ENCODE measurements at regions not wholly inside any gene's neighbourhood (a gene's known extent, or its start where the extent isn't known, plus 50 kb on each side); places are given as distances from the start of the nearest gene placed in this dataset.

DNA sequence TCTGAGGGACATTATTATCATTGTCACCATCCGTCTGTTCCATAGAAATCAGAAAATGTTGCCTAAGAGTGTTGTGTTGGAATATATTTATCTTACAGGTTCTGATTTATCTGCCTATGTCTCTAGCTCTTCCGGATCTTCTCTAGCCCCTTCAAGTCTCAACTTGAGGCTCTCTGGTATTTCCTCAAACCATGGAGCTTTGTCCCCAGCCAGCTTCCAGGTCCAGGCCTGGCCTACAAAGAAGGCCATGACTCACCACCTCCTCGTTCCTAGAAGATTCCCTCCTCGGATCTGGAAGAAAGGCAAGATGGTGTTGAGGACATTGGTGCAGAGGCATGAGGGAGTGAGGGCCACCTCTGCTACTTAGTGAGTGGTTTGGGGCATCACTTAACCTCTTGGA, 122.1 kb upstream of the TRIB2 start:
- DNase-seq (ENCODE audit: low read depth in 1 of 2, low spot score in 1 of 2) (no peak), FAIRE-seq (no peak), ATAC-seq (no peak)
- WGBS (ENCODE audit: missing lambda C conversion rate) = 25% methylated on average over 4 of the region's 4 CpGs
- Histone ChIP-seq H3K4me2 (no peak overlapping the region), H3K4me3 (no peak overlapping the region), H3K27ac (no peak overlapping the region), H3K4me1 (no peaks in the 10 kb centered on the region), H3K9me3 (no peaks in the 10 kb centered on the region)
- CTCF ChIA-PET = no interaction called here
- TF ChIP-seq RCOR1 (IDR thresholded peaks at IDR 0.05; ENCODE audit: low read depth, low read length) (no peak), RARB (CRISPR knock-in tag; IDR thresholded peaks at IDR 0.05) (no peak), RFX5 (IDR thresholded peaks at IDR 0.05) (no peak), HEYL (CRISPR knock-in tag; IDR thresholded peaks at IDR 0.05) (no peak), FOXS1 (CRISPR knock-in tag; IDR thresholded peaks at IDR 0.05) (no peak), FOSL2 (IDR thresholded peaks at IDR 0.05) (no peak), FOSL2 (CRISPR knock-in tag; IDR thresholded peaks at IDR 0.05) (no peak), RNF2 (IDR thresholded peaks at IDR 0.05; ENCODE audit: borderline replicate concordance, low read depth) (no peak), ZC3H11A (IDR thresholded peaks at IDR 0.05) (no peak), HOXA7 (CRISPR knock-in tag; IDR thresholded peaks at IDR 0.05) (no peak), BHLHE40 (IDR thresholded peaks at IDR 0.05; ENCODE audit: low read depth, low read length) (no peak), ZFP36 (IDR thresholded peaks at IDR 0.05; ENCODE audit: borderline replicate concordance, partially characterized antibody) (no peak), SMC3 (IDR thresholded peaks at IDR 0.05) (no peak)
- TF ChIP-seq, protein P1, sequence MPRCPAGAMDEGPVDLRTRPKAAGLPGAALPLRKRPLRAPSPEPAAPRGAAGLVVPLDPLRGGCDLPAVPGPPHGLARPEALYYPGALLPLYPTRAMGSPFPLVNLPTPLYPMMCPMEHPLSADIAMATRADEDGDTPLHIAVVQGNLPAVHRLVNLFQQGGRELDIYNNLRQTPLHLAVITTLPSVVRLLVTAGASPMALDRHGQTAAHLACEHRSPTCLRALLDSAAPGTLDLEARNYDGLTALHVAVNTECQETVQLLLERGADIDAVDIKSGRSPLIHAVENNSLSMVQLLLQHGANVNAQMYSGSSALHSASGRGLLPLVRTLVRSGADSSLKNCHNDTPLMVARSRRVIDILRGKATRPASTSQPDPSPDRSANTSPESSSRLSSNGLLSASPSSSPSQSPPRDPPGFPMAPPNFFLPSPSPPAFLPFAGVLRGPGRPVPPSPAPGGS (IDR thresholded peaks at IDR 0.05) = no peak
- POLR2A ChIA-PET = no interaction called here

DNA sequence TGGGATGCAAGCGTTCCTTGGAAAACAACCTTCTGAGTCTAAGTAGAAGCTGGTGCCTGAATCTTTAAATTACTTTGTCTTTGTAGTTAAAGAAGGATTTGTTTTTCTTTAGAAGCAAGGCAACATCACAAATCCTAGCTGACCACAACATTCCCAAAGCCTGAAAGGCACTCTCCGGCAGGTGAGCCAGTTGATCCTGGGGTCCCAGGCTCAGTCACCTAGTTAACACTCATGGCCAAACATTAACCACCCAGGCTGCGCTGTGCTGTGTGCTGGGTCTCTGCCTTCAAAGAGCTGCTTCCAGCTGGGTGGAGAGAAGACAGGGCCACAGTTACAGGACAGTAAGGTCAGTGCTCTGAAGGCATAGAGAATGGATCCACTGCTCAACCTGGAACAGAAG, 120.0 kb upstream of the TRIB2 start:
- WGBS (ENCODE audit: missing lambda C conversion rate) = 33% methylated on average over 3 of the region's 3 CpGs
- POLR2A ChIA-PET = no interaction called here
- Histone ChIP-seq H3K4me2 (no peak overlapping the region), H3K9me3 (no peaks in the 10 kb centered on the region), H3K4me1 (no peaks in the 10 kb centered on the region), H3K4me3 (no peak overlapping the region), H3K27ac (no peak overlapping the region)
- ATAC-seq (no peak), FAIRE-seq (no peak), DNase-seq (ENCODE audit: low read depth in 1 of 2, low spot score in 1 of 2) (no peak)
- TF ChIP-seq KDM1A (IDR thresholded peaks at IDR 0.05; ENCODE audit: low read depth) (no peak), ZSCAN20 (CRISPR knock-in tag; IDR thresholded peaks at IDR 0.05) (no peak), ZNF302 (CRISPR knock-in tag; IDR thresholded peaks at IDR 0.05) (no peak), NFE2L2 (conservative IDR thresholded peaks at IDR 0.05; ENCODE audit: low read length) (no peak), KDM5A (IDR thresholded peaks at IDR 0.05) (no peak), ZC3H11A (IDR thresholded peaks at IDR 0.05) (no peak), FOSL2 (IDR thresholded peaks at IDR 0.05) (no peak), FOSL2 (CRISPR knock-in tag; IDR thresholded peaks at IDR 0.05) (no peak), TP53 (CRISPR knock-in tag; IDR thresholded peaks at IDR 0.05) (no peak), NPAS2 (CRISPR knock-in tag; IDR thresholded peaks at IDR 0.05; ENCODE audit: borderline replicate concordance) (no peak), CHD2 (IDR thresholded peaks at IDR 0.05; ENCODE audit: low read length, partially characterized antibody) (no peak), SMC3 (IDR thresholded peaks at IDR 0.05) (no peak), FOSB (CRISPR knock-in tag; IDR thresholded peaks at IDR 0.05) (no peak), EHF (CRISPR knock-in tag; IDR thresholded peaks at IDR 0.05) (no peak), RFX5 (IDR thresholded peaks at IDR 0.05) (no peak)
- TF ChIP-seq, protein P2, sequence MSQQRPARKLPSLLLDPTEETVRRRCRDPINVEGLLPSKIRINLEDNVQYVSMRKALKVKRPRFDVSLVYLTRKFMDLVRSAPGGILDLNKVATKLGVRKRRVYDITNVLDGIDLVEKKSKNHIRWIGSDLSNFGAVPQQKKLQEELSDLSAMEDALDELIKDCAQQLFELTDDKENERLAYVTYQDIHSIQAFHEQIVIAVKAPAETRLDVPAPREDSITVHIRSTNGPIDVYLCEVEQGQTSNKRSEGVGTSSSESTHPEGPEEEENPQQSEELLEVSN (IDR thresholded peaks at IDR 0.05; ENCODE audit: borderline replicate concordance, low read depth) = no peak
- TF ChIP-seq, protein P3, sequence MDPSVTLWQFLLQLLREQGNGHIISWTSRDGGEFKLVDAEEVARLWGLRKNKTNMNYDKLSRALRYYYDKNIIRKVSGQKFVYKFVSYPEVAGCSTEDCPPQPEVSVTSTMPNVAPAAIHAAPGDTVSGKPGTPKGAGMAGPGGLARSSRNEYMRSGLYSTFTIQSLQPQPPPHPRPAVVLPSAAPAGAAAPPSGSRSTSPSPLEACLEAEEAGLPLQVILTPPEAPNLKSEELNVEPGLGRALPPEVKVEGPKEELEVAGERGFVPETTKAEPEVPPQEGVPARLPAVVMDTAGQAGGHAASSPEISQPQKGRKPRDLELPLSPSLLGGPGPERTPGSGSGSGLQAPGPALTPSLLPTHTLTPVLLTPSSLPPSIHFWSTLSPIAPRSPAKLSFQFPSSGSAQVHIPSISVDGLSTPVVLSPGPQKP (IDR thresholded peaks at IDR 0.05; ENCODE audit: low read depth, low read length) = no peak
- TF ChIP-seq, protein P4, sequence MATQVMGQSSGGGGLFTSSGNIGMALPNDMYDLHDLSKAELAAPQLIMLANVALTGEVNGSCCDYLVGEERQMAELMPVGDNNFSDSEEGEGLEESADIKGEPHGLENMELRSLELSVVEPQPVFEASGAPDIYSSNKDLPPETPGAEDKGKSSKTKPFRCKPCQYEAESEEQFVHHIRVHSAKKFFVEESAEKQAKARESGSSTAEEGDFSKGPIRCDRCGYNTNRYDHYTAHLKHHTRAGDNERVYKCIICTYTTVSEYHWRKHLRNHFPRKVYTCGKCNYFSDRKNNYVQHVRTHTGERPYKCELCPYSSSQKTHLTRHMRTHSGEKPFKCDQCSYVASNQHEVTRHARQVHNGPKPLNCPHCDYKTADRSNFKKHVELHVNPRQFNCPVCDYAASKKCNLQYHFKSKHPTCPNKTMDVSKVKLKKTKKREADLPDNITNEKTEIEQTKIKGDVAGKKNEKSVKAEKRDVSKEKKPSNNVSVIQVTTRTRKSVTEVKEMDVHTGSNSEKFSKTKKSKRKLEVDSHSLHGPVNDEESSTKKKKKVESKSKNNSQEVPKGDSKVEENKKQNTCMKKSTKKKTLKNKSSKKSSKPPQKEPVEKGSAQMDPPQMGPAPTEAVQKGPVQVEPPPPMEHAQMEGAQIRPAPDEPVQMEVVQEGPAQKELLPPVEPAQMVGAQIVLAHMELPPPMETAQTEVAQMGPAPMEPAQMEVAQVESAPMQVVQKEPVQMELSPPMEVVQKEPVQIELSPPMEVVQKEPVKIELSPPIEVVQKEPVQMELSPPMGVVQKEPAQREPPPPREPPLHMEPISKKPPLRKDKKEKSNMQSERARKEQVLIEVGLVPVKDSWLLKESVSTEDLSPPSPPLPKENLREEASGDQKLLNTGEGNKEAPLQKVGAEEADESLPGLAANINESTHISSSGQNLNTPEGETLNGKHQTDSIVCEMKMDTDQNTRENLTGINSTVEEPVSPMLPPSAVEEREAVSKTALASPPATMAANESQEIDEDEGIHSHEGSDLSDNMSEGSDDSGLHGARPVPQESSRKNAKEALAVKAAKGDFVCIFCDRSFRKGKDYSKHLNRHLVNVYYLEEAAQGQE (IDR thresholded peaks at IDR 0.05) = no peak
- TF ChIP-seq, protein P5, sequence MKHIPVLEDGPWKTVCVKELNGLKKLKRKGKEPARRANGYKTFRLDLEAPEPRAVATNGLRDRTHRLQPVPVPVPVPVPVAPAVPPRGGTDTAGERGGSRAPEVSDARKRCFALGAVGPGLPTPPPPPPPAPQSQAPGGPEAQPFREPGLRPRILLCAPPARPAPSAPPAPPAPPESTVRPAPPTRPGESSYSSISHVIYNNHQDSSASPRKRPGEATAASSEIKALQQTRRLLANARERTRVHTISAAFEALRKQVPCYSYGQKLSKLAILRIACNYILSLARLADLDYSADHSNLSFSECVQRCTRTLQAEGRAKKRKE (CRISPR knock-in tag; IDR thresholded peaks at IDR 0.05; ENCODE audit: low read depth) = no peak
- CTCF ChIA-PET = no interaction called here

Measured in A549 (cell line).